ENCODE measurements at regions not wholly inside any gene's neighbourhood (a gene's known extent, or its start where the extent isn't known, plus 50 kb on each side); places are given as distances from the start of the nearest gene placed in this dataset.

GRCh38 chr3:191783024-191783423 is 322.1 kb downstream of the PYDC2 start:
- no peak overlapping the region for H3K4me3 ChIP-seq (ENCODE audit: insufficient read length, low read depth)
- H3K4me1 ChIP-seq (ENCODE audit: insufficient read depth, insufficient read length) = no peaks in the 10 kb centered on the region
- no peaks in the 10 kb centered on the region for H3K27me3 ChIP-seq (ENCODE audit: insufficient read depth, insufficient read length)
- H3K9ac ChIP-seq (ENCODE audit: insufficient read length, low read depth) = no peak overlapping the region
- TF ChIP-seq SUZ12 (IDR thresholded peaks at IDR 0.05; ENCODE audit: extremely low read depth, insufficient read depth, insufficient read length) (no peak), YY1 (IDR thresholded peaks at IDR 0.05; ENCODE audit: insufficient read depth, insufficient read length) (no peak), ZNF274 (IDR thresholded peaks at IDR 0.05; ENCODE audit: low read depth, low read length) (no peak)
- peaks cover 14% of the 10 kb centered on the region for H3K9me3 ChIP-seq (ENCODE audit: insufficient read depth, low read length)
- DNase-seq (ENCODE audit: low read depth, low spot score) = no peak
- no peaks in the 10 kb centered on the region for H3K36me3 ChIP-seq (ENCODE audit: insufficient read depth, insufficient read length, low read length)

GRCh38 chr3:191790934-191791333 is 330.0 kb downstream of the PYDC2 start:
- TF ChIP-seq ZNF274 (IDR thresholded peaks at IDR 0.05; ENCODE audit: low read depth, low read length) (no peak), YY1 (IDR thresholded peaks at IDR 0.05; ENCODE audit: insufficient read depth, insufficient read length) (no peak), SUZ12 (IDR thresholded peaks at IDR 0.05; ENCODE audit: extremely low read depth, insufficient read depth, insufficient read length) (no peak)
- no peak for DNase-seq (ENCODE audit: low read depth, low spot score)
- Histone ChIP-seq H3K9me3 (ENCODE audit: insufficient read depth, low read length) (peaks cover 17% of the 10 kb centered on the region; the same call in 1 of the 2 replicates), H3K9ac (ENCODE audit: insufficient read length, low read depth) (no peak overlapping the region), H3K4me3 (ENCODE audit: insufficient read length, low read depth) (no peak overlapping the region), H3K27me3 (ENCODE audit: insufficient read depth, insufficient read length) (no peaks in the 10 kb centered on the region), H3K36me3 (ENCODE audit: insufficient read depth, insufficient read length, low read length) (no peaks in the 10 kb centered on the region), H3K4me1 (ENCODE audit: insufficient read depth, insufficient read length) (no peaks in the 10 kb centered on the region)

GRCh38 chr3:191792580-191792979 is 331.6 kb downstream of the PYDC2 start:
- no peak for DNase-seq (ENCODE audit: low read depth, low spot score)
- Histone ChIP-seq H3K9ac (ENCODE audit: insufficient read length, low read depth) (no peak overlapping the region), H3K4me1 (ENCODE audit: insufficient read depth, insufficient read length) (no peaks in the 10 kb centered on the region), H3K4me3 (ENCODE audit: insufficient read length, low read depth) (no peak overlapping the region), H3K9me3 (ENCODE audit: insufficient read depth, low read length) (peaks cover 17% of the 10 kb centered on the region; the same call in 1 of the 2 replicates), H3K27me3 (ENCODE audit: insufficient read depth, insufficient read length) (no peaks in the 10 kb centered on the region), H3K36me3 (ENCODE audit: insufficient read depth, insufficient read length, low read length) (no peaks in the 10 kb centered on the region)
- TF ChIP-seq YY1 (IDR thresholded peaks at IDR 0.05; ENCODE audit: insufficient read depth, insufficient read length) (no peak), SUZ12 (IDR thresholded peaks at IDR 0.05; ENCODE audit: extremely low read depth, insufficient read depth, insufficient read length) (no peak), ZNF274 (IDR thresholded peaks at IDR 0.05; ENCODE audit: low read depth, low read length) (no peak)

- no peaks in the 10 kb centered on the region for H3K4me1 ChIP-seq (ENCODE audit: insufficient read depth, insufficient read length)
- TF ChIP-seq YY1 (IDR thresholded peaks at IDR 0.05; ENCODE audit: insufficient read depth, insufficient read length) (no peak), SUZ12 (IDR thresholded peaks at IDR 0.05; ENCODE audit: extremely low read depth, insufficient read depth, insufficient read length) (no peak), ZNF274 (IDR thresholded peaks at IDR 0.05; ENCODE audit: low read depth, low read length) (no peak)
- H3K9me3 ChIP-seq (ENCODE audit: insufficient read depth, low read length) = peaks cover 17% of the 10 kb centered on the region; the same call in 1 of the 2 replicates
- no peaks in the 10 kb centered on the region for H3K27me3 ChIP-seq (ENCODE audit: insufficient read depth, insufficient read length)
- H3K4me3 ChIP-seq (ENCODE audit: insufficient read length, low read depth) = no peak overlapping the region
- no peak for DNase-seq (ENCODE audit: low read depth, low spot score)
- no peaks in the 10 kb centered on the region for H3K36me3 ChIP-seq (ENCODE audit: insufficient read depth, insufficient read length, low read length)
- H3K9ac ChIP-seq (ENCODE audit: insufficient read length, low read depth) = no peak overlapping the region
These were observed 334.2 kb downstream of the PYDC2 start for GRCh38 chr3:191795196-191795595.

- H3K9ac ChIP-seq (ENCODE audit: insufficient read length, low read depth) = no peak overlapping the region
- no peaks in the 10 kb centered on the region for H3K4me1 ChIP-seq (ENCODE audit: insufficient read depth, insufficient read length)
- DNase-seq (ENCODE audit: low read depth, low spot score) = no peak
- H3K9me3 ChIP-seq (ENCODE audit: insufficient read depth, low read length) = peaks cover under 1% of the 10 kb centered on the region; the same call in 1 of the 2 replicates
- H3K4me3 ChIP-seq (ENCODE audit: insufficient read length, low read depth) = no peak overlapping the region
- no peaks in the 10 kb centered on the region for H3K36me3 ChIP-seq (ENCODE audit: insufficient read depth, insufficient read length, low read length)
- no peaks in the 10 kb centered on the region for H3K27me3 ChIP-seq (ENCODE audit: insufficient read depth, insufficient read length)
- TF ChIP-seq SUZ12 (IDR thresholded peaks at IDR 0.05; ENCODE audit: extremely low read depth, insufficient read depth, insufficient read length) = no peak
- TF ChIP-seq YY1 (IDR thresholded peaks at IDR 0.05; ENCODE audit: insufficient read depth, insufficient read length) = no peak
- TF ChIP-seq ZNF274 (IDR thresholded peaks at IDR 0.05; ENCODE audit: low read depth, low read length) = no peak
These were observed 336.3 kb downstream of the PYDC2 start for GRCh38 chr3:191797271-191797670.

GRCh38 chr3:191802671-191803070 is 341.7 kb downstream of the PYDC2 start:
- Histone ChIP-seq H3K9me3 (ENCODE audit: insufficient read depth, low read length) (peaks cover 25% of the 10 kb centered on the region), H3K9ac (ENCODE audit: insufficient read length, low read depth) (no peak overlapping the region), H3K4me1 (ENCODE audit: insufficient read depth, insufficient read length) (no peaks in the 10 kb centered on the region), H3K27me3 (ENCODE audit: insufficient read depth, insufficient read length) (no peaks in the 10 kb centered on the region), H3K36me3 (ENCODE audit: insufficient read depth, insufficient read length, low read length) (no peaks in the 10 kb centered on the region), H3K4me3 (ENCODE audit: insufficient read length, low read depth) (no peak overlapping the region)
- no peak for DNase-seq (ENCODE audit: low read depth, low spot score)
- no peak for TF ChIP-seq YY1 (IDR thresholded peaks at IDR 0.05; ENCODE audit: insufficient read depth, insufficient read length)
- no peak for TF ChIP-seq ZNF274 (IDR thresholded peaks at IDR 0.05; ENCODE audit: low read depth, low read length)
- no peak for TF ChIP-seq SUZ12 (IDR thresholded peaks at IDR 0.05; ENCODE audit: extremely low read depth, insufficient read depth, insufficient read length)

- no peak overlapping the region for H3K4me3 ChIP-seq (ENCODE audit: insufficient read length, low read depth)
These were observed 344.0 kb downstream of the PYDC2 start for GRCh38 chr3:191804935-191805334.

More at GRCh38 chr3:191804935-191805334, 344.0 kb downstream of the PYDC2 start:
- Histone ChIP-seq H3K9ac (ENCODE audit: insufficient read length, low read depth) (no peak overlapping the region), H3K27me3 (ENCODE audit: insufficient read depth, insufficient read length) (no peaks in the 10 kb centered on the region), H3K4me1 (ENCODE audit: insufficient read depth, insufficient read length) (no peaks in the 10 kb centered on the region), H3K36me3 (ENCODE audit: insufficient read depth, insufficient read length, low read length) (no peaks in the 10 kb centered on the region), H3K9me3 (ENCODE audit: insufficient read depth, low read length) (peaks cover 25% of the 10 kb centered on the region)
- DNase-seq (ENCODE audit: low read depth, low spot score) = no peak
- TF ChIP-seq YY1 (IDR thresholded peaks at IDR 0.05; ENCODE audit: insufficient read depth, insufficient read length) (no peak), SUZ12 (IDR thresholded peaks at IDR 0.05; ENCODE audit: extremely low read depth, insufficient read depth, insufficient read length) (no peak), ZNF274 (IDR thresholded peaks at IDR 0.05; ENCODE audit: low read depth, low read length) (no peak)

All from NT2/D1 (cell line).